LoVo (cell line): ENCODE measurements at regions not wholly inside any gene's neighbourhood (a gene's known extent, or its start where the extent isn't known, plus 50 kb on each side); places are given as distances from the start of the nearest gene placed in this dataset.

Source experiments
- DNase-seq: peaks from one replicate; pipeline ENCODE4 v3.0.0-alpha.2; 2016; ENCODE audit warnings: low spot score

- no peak for DNase-seq
These were observed 156.1 kb upstream of the NECTIN1 start for GRCh38 chr11:119885067-119885466.

GRCh38 chr11:119882316-119882715 lies 153.3 kb upstream of the NECTIN1 start:
- DNase-seq, result no peak

- no peak for DNase-seq
These were observed 151.9 kb upstream of the NECTIN1 start for GRCh38 chr11:119880873-119881272.

GRCh38 chr11:119880143-119880542 lies 151.1 kb upstream of the NECTIN1 start:
- DNase-seq, result no peak

- DNase-seq, result no peak
These were observed 150.0 kb upstream of the NECTIN1 start for GRCh38 chr11:119878990-119879389.

- no peak for DNase-seq
These were observed 147.8 kb upstream of the NECTIN1 start for GRCh38 chr11:119876841-119877240.

- DNase-seq, result no peak
These were observed 147.0 kb upstream of the NECTIN1 start for GRCh38 chr11:119875841-119876600.

- DNase-seq, result no peak
These were observed 145.7 kb upstream of the NECTIN1 start for GRCh38 chr11:119874660-119875238.

- DNase-seq, result no peak
These were observed 144.9 kb upstream of the NECTIN1 start for GRCh38 chr11:119873761-119874421.

GRCh38 chr11:119872611-119873310 lies 143.8 kb upstream of the NECTIN1 start:
- DNase-seq, result no peak

- peak; percentile 24 for DNase-seq
These were observed 136.7 kb upstream of the NECTIN1 start for GRCh38 chr11:119865661-119866156.

- DNase-seq, result no peak
These were observed 135.8 kb upstream of the NECTIN1 start for GRCh38 chr11:119864836-119865235.

GRCh38 chr11:119863851-119864601 lies 135.0 kb upstream of the NECTIN1 start:
- no peak for DNase-seq

- no peak for DNase-seq
These were observed 134.2 kb upstream of the NECTIN1 start for GRCh38 chr11:119863236-119863635.

- DNase-seq, result no peak
These were observed 132.2 kb upstream of the NECTIN1 start for GRCh38 chr11:119861160-119861559.

- DNase-seq, result no peak
These were observed 131.6 kb upstream of the NECTIN1 start for GRCh38 chr11:119860561-119861094.

GRCh38 chr11:119859684-119860083 lies 130.7 kb upstream of the NECTIN1 start:
- no peak for DNase-seq

GRCh38 chr11:119858288-119858687 lies 129.3 kb upstream of the NECTIN1 start:
- no peak for DNase-seq

GRCh38 chr11:119856681-119857485 lies 127.9 kb upstream of the NECTIN1 start:
- no peak for DNase-seq

GRCh38 chr11:119855066-119855465 lies 126.1 kb upstream of the NECTIN1 start:
- no peak for DNase-seq

- no peak for DNase-seq
These were observed 125.5 kb upstream of the NECTIN1 start for GRCh38 chr11:119854521-119854920.
